SKM-1 (cell line): ENCODE measurements at regions not wholly inside any gene's neighbourhood (a gene's known extent, or its start where the extent isn't known, plus 50 kb on each side); places are given as distances from the start of the nearest gene placed in this dataset.

Source experiments
- DNase-seq: peaks from one replicate; lab custom pipeline; 2025; ENCODE audit not compliant: unreplicated experiment; lab: John Stamatoyannopoulos, UW

DNA sequence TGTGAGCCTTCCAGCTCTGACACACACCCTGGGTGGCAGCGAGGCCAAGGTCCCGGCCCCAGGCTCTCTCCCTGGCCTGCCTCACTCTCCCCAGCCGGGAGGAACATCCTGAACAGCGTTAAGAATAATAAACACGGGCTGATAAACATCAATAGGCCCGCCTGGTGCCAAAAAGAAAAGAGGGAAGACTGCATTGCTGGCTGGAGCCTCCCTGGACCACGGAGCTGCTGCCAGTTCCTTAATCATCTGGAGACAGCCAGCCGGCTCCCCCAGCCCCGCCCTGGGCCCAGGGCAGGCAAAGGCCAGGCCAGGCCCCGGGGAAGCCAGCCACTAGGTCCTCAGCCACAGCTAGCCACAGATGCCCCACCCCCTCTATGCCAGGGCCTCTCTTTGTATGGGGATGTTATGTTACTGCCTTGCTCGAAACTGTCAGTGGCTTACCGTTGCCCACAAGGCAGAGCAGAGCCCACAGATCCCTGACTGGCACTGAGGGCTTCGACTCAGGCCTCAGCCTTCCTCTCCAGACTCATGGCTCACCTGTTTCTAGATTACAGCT, 293.7 kb downstream of the DYSF start:
- no peak for DNase-seq

DNA sequence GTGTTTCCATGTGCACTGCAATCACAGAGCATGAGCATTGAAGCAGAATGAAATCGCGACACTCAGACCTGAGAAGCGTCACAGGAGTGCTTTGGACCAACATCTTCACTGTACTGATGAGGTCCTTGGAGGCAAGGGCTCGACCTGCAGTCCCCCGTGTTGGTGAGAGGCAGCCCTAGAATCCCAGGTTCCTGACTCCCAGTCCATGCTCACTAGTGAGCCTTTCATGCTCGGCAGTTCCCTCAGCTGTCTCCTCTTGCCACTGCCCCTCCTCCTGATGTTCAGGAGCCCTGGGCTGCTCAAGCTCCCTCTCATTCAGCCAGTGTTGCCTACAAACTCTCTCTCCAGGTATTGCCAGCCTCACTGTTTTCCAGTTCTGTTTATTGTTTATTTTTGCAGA, 291.4 kb downstream of the DYSF start:
- DNase-seq, result no peak

DNA sequence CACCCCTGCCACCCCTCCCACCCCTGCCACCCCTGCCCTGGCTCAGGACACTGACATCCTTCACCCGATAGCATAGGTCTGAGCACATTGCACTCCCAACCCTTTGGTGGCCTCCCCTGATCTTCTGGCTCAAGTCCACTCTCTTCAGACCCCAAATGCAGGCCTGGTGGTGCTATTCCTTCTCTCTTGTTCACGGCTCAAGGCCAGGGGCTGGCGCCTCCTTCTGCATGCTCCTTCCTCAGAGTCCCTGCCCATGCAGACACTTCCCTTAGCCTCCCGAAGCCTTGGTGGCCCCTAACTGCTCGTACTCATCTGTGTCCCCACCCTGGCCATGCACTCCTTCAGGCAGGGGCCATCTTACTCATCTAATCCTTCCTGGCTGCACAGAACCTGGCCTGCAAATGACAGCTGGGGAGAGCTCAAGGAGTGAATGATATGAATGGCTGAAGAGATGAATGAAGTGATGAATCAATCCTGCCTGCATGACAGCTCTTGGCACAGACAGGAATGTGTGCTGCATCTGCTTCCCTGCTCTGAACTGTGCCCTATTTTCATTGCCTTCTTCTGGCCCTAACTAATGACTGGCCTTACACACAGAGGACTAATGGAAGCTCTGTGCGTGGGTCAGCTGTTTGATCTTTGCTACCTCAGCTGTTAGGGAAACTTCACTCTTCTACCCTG, 290.8 kb downstream of the DYSF start:
- no peak for DNase-seq

DNA sequence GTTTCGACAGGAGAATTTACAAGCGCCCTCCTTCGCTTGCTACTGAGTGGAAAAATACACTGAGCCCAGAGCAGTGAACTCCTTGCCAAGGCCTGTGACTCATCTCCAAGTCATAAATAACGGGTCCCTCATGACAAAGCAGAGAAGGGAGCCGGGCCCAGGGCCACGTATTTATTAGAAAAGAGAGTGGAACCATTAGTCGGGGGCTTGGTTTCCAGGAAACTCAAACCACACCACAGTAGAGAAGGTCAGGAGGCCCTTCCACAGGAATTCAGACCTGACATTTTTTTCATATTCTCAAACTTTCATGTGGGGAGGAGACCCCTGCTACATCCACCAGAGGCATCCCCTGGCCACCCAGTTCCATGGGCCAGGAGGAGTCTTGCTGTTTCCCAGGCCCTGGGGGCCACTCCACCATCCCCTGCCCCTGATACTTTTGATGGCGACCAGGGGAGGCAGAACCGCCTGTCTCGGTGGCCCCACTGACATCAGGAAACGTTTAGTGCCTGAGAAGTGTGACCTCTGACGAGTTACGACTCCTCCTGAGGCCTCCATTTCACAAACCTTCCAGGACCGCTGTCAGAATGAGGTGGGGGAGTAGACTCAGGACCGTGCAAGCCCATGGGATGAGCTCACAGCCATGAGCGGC, 289.7 kb downstream of the DYSF start:
- DNase-seq, result no peak

DNA sequence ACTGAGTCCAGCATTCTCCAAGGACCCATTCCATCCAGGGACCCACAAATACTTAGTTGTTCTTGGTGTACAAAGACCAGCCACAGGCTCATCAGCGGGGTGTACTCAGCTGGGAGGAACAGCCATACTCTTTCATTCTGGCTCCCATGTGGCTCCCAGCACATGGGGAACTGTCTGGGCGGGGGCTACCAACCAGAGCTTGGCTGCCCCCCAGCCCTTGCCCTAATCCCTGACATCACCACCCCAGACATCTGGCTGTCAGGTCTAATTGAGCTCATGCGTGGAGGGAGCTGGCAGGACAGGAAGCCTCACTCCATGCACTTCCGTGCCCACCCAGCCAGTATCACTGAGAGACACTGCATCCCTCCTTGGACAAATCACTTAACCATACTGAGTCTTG, 283.6 kb downstream of the DYSF start:
- DNase-seq, result no peak

DNA sequence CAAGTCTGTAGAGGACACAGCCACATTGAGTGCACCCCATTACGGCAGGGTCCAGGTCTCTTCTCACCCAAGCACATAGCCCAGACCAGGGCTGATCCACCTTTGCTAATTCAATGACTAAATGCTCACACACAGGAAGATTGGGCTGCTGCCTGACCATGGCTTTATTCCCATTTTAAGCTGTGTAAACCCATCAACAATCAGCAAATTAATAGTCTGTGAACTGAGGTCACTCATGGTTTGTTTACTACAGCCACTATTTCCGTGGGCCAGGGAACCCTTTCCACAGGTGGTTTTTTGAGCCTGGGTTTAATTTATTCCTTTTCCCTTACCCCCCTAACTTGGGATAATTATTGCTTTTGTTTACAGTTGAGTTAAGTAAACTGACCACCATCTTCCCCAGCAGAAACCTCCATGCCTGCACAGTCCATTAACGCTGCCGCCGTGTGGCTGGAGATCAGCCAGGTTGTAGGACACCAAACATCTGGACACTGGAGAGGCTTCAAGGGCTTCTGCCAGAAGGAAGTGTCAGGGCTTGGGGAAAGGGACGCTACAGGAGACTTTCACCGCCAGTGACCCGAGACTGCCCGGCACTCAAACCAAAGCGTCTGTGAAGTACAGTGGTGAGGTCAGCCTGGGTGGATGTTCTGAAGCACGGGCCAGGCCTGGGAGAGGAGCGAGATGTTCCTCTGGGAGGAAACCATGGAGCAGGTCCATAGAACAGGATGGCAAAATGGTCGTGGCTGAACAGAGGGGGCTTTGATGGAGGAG, 282.9 kb downstream of the DYSF start:
- no peak for DNase-seq
